Fibroblast of pulmonary artery (primary cell): ENCODE measurements at regions not wholly inside any gene's neighbourhood (a gene's known extent, or its start where the extent isn't known, plus 50 kb on each side); places are given as distances from the start of the nearest gene placed in this dataset.
A peak's percentile ranks its signal among the peaks of the same experiment; 100 is the strongest.

ENCODE experiments used
- DNase-seq: peaks from one replicate; pipeline ENCODE4 v3.0.0-alpha.2; 2010; ENCODE audit warnings: low read depth
- H3K4me3 ChIP-seq: replicated peaks from 2 replicates; pipeline ENCODE4 v1.5.1; 2011; ENCODE audit warnings: low read depth, mild to moderate bottlenecking, control low read depth, low read length, moderate library complexity
- CTCF ChIP-seq: IDR thresholded peaks from 2 replicates; pipeline ENCODE4 v1.5.1; 2011; ENCODE audit warnings: mild to moderate bottlenecking, control low read depth, low read length, inconsistent platforms; ENCODE audit errors: missing control alignments

GRCh38 chr4:151882072-151882803, 121.4 kb upstream of the GATB start:
- no peak for TF ChIP-seq CTCF
- no peak overlapping the region for H3K4me3 ChIP-seq
- no peak for DNase-seq

- no peak for DNase-seq
- no peak overlapping the region for H3K4me3 ChIP-seq
- no peak for TF ChIP-seq CTCF
Measured at GRCh38 chr4:151879705-151880445, 119.1 kb upstream of the GATB start.

- no peak overlapping the region for H3K4me3 ChIP-seq
- TF ChIP-seq CTCF: no peak
- DNase-seq: no peak
Measured at GRCh38 chr4:151876381-151876988, 115.7 kb upstream of the GATB start.

GRCh38 chr4:151874328-151874727, 113.5 kb upstream of the GATB start:
- TF ChIP-seq CTCF: no peak
- DNase-seq: no peak
- H3K4me3 ChIP-seq: no peak overlapping the region

GRCh38 chr4:151866592-151866918, 105.7 kb upstream of the GATB start:
- TF ChIP-seq CTCF: no peak
- no peak overlapping the region for H3K4me3 ChIP-seq
- peak; percentile 2 for DNase-seq

GRCh38 chr4:151865744-151866591, 105.2 kb upstream of the GATB start:
- no peak overlapping the region for H3K4me3 ChIP-seq
- TF ChIP-seq CTCF: no peak
- no peak for DNase-seq
